ENCODE measurements at regions not wholly inside any gene's neighbourhood (a gene's known extent, or its start where the extent isn't known, plus 50 kb on each side); places are given as distances from the start of the nearest gene placed in this dataset.

DNA sequence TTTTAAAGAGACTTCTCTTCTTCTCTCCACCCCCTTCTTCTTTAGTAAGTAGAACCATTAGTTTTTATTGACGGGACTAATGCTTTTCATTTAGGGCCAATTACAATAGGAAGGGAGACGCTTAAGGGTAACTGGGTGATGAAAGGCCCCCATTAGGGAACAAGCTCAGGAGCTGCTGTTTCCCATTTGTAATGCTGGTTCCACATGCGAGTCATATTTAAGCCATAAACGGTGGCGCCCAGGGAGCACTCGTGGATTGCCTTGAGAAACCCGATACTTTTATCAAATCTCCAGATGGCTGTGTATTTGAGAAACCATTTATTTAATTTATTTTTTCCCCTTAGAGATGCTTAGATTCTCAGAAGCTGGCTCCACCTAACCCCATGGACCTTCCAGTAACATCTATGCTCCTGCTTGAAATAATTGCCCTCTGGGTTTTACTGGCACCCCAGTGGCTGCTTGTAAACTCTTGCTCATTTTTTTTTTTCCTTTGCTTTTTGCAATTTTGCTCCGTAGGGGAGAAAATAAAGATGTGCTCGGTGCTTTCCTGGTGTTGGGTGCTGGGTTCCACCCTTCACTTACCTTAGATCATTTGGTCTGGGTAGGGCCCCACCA is 124.2 kb upstream of the MSX1 start:
- DNase-seq, result no peak

DNA sequence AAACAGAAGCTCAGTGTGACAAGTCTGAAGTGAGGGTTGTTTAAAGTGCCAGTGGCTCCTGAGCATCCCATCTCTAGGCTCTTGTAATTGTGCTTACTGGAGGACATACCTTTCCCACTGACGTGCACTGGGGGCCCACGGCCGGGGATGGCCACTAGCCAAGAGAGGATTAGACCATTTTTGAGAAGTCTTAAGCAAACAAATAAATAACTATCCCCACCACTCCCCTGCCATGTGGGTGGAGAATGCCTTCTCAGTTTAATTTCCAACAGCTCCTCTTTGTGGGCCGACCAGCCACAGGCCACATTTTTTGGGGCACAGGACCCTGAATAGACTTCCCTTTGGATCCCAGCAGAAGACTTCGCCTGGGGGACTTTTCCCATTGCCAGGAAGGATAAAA is 125.0 kb upstream of the MSX1 start:
- DNase-seq, result no peak

DNA sequence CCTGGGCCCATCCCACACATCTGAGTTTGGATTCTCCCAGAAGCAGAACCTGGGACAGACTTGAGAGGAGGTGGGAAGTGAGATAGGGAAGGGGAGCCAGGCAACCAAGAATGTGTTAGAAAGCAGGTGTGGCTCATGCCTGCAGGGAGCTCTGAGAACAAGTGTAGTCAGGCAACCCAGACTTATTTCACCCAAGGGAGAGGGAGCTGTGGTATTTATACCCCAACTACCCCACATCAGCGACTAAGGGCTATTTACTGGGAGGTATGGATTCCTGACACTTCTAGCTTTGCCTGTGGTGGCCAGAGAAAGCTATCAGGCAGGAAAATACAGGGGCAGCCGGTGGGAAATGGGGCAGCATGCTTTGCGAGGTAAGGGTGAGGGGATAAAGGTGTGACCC is 125.8 kb upstream of the MSX1 start:
- no peak for DNase-seq

DNA sequence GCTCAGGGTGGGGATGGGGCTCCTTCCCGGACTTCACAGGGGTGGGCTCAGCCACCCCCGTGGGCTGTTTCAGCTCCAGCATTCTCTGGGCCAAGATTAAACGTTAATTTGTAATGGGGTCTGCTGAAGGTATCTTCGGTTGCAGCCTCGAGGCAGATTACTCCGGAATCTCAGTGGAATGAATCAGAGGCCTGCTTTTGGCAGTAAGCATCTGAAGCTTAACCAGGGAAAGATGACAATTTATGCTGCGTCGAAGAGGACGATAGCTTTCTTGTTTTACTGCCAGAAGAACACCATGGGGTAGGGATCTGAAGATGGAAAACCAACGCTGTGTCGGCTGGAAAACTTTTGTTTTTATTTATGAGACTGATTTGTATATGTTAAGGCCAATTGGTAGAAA is 129.2 kb upstream of the MSX1 start:
- DNase-seq, result no peak

DNA sequence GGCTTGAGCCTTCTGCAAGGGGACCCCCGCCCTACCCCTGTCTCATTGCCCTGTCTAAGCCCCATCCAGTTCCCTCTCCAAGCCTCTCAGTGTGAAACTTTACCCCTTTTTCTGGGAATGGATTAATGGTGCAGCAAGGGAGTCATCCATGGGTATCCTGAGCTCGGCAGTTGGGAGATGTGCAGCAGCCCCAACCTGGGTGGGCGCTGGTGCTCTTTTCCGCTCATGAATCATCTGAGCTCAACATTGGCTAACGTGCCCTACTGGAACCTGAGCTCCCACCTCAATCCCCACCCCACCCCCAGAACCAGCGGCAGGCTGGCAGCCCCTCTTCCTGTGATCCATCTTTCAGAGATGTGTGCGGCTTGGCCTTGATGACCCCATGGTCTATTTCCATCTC is 130.3 kb upstream of the MSX1 start:
- no peak for DNase-seq

DNA sequence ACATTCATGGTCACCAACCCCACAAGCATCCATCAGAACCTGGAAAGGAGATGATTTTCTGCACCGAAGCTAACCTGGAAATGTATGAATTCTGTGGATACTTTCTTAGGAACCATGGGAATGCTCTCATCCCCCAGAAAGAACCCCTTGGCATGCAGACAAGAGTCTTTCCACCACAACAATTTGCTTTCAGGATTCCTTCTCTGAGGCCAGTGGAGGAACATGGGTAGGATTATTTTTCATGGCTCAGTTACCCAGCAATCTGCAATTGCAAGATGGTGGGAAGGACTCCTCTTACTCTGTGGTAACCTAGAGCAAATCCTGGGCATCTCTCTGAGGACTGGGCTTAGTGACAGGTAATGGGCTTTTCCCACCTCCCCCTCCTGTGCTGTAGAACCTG is 131.9 kb upstream of the MSX1 start:
- DNase-seq, result no peak

DNA sequence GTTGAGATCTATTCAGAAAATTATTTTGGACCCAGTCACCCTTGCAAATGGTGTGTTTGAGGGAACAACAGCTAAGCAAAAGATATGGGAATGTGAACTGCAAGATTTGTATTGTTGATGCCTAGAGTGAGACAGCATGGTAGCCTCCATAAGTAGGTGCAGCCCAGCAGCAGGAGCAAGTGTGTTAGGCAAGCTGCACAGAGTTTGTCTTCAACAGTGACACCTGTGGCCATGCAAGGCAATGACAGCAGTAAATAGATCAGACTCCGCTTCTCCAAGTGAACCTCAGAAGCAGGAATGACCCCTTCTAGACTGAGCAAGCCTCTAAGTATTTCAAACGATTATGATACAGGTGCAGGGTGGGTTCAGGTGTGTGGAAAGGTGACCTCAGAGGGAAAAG is 133.4 kb upstream of the MSX1 start:
- no peak for DNase-seq

DNA sequence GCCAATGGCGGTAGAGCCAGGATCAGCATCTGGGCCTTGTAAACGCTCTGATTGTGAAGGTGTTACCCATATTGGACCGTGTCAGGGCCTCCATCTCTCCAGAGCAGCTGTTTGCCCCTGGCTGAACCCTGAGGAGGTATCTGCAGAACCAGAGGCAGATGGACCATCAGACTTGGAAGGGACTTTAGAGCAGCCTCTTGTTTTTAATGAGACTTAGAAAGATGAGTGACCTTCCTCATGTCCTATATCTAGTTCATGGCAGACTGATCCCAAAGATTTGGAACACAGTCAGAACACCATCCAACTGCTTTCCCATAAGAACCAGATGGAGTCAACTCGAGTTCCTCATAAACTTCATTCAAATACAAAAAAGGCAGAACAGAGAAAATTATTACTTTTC is 135.1 kb upstream of the MSX1 start:
- DNase-seq, result no peak

DNA sequence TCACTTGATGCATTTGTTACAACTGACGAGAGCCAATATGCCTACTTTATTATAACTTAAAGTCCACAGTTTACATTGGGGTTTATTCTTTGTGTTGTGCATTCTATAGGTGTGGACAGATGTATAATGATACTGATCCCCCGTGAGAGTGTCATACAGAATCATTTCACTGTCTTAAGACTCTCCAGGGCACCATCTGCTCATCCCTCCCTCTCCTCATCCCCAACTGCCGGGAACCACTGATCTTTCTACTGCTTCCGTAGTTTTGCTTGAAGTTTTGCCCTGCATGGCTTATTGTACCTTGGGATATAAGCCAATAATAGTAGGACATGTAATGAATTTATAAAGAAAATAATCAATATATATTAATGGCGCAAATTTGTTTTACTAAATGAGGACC is 137.8 kb upstream of the MSX1 start:
- no peak for DNase-seq

DNA sequence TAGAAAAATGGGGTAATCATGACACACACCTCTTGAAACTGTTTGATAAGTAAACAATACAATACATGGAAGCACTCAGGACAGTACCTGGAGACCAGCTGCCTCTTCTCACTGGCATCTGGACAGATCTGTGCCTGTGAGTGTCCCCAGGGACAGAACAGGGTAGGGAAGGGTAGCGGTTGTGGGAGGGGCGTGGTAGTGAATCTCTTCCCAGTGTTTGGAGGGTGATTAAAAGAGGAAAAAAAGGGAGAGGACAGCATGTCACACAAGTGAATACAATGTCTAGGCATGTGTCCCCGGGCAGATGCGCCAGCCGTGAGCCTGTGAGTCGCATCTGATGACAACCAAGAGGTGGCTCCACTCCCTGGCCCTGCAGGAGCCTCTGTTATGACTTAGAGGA is 138.8 kb upstream of the MSX1 start:
- DNase-seq, result no peak

DNA sequence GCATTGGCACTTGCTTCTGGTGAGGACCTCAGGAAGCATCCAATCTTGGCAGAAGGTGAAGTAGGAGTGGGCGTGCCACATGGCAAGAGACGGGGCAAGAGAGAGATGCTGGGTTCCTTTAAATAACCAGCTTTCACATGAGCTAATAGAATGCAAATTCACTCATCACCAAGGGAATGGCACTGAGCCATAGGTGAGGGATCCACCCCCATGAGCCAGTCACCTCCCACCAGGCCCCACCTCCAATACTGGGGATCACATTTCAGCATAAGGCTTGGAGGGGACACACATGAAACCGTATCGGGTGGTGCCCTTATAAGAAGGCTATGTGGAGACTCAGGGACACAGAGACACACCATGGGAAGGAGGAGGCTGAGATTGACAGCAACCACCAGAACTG is 140.0 kb upstream of the MSX1 start:
- DNase-seq, result no peak

DNA sequence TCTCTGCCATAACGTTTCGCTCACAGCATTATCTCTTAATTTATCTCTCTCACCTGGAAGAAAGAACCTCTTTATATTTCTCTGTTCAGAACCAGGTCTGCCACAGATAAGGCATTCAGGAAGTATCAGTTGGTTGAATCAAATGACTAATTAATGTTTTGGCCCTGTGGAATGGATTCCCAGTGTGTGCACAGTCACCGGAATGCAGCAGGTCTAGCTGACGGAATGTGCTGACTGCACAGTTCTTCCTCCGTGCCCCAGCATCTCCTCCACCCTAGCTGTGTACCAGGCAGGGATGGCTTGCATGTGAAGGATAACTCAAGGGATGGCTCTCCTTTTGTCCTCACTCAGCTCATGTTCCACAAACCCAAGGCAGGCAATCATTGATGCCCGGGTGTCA is 141.8 kb upstream of the MSX1 start:
- DNase-seq, result no peak

DNA sequence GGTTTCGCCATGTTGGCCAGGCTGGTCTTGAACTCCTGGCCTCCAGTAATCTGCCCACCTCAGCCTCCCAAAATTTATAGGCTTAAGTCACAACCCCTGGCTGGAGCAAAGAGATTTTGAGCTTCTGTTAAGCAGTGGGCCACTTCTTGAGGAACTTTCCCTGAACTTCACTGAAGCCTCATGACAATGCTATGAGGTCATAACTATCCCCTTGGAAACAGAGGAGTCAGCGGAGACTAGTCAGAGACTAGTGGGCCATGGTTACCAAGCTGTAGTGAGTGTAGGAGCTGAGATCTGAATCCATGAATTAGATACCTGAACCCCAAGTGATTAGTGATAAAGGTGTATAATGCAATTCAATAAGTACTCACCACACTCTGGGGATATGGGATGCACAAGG is 145.1 kb upstream of the MSX1 start:
- no peak for DNase-seq

DNA sequence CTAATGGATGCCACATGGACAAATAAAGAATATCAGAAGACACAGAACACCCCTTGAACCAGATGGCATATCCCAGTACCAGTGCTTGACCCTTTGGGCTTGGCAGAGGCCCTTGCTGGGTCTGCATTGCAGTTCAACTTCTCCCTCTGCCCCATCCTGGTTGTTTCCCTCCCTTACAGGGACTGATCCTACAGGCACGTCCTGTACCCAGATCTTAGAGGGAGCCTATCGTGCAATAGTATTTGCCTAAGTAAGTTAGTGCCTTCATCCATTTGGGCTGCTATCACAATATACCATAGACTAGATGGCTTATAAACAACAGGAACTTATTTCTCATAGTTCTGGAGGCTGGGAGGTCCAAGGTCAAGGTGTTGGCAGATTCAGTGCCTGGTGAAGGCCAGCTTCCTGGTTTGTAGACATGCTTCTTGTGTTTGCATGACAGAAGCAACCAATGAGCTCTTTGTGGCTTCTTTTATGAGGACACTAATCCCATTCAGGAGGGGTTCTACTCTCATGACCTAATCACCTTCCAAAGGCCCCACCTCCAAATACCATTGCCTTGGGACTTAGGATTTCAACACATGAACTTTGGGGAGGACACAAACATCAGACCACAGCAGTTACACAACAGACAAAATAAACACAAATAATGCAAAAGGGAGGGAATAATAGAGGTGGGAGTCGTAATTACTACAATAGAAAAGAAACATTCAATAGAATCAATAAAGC is 146.5 kb upstream of the MSX1 start:
- no peak for DNase-seq

DNA sequence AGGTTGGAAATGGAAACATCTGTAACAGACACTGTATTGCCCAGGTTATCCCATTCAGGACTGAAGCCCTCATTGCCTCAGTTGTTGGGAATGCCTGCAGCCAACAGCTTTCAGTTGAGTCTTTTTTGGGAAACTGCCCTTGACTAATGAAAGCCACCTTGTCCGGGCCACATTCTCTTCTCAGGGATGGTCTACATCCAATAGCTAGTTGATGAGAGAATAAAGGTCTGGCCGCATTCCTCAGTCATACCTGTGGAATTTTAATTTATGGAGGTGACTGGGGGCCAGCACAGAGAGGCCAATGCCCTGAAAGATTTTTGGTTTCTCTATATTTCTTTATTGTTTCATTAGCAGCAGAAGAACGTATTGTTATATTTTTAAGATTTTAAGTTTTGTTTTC is 147.6 kb upstream of the MSX1 start:
- no peak for DNase-seq

DNA sequence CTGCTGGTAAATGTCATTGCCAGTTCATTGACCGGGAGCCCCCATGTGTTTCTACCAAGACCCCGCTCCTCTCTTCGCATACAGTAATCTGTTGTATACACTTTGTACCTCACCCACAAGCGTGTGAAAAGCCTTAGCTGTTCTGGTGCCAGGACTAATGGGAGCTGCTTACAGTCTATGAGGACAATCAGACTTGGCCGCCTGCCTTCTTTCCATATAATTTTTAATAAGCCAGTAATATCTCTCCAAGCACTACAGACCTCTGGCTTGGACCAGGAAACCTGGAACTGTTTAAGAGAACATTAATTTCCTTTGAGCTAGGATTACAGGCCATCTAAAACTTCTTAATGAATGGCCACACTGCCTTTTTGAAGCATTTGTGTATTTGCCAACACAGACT is 149.7 kb upstream of the MSX1 start:
- no peak for DNase-seq

DNA sequence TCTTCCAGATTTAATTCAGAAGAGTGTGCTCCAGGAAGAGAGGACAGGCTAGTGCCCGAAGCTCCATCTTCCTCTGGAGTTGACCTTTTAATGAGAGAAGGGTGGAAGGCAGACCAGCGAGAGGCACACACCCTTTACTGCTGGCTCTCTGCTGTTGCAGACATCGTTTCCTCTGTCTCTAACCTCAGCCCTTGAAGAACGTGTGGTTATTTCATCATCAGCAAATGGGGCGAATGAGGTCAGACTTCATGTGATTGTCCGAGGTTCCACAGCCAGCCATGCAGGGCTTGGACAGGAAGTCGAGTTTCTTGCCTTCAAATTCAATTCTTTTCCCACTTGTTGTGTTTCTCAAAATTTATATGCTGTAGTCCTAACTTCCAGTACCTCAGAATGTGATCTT is 155.2 kb upstream of the MSX1 start:
- DNase-seq, result peak; percentile 73 to 77

DNA sequence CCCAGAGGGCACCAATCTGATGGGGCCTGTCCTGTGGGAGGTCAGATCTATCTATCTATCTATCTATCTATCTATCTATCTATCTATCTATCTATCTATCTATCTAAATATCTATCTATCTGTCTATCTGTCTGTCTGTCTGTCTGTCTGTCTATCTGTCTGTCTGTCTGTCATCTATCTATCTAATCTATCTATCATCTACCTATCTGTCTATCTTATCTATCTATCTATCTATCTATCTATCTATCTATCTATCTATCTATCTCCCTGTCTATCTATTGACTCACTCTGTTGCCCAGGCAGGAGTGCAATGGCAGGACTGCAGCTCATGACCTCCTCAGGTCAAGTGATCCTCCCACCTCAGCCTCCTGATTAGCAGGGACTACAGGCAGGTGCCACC is 155.7 kb upstream of the STX18 start:
- DNase-seq, result no peak

DNA sequence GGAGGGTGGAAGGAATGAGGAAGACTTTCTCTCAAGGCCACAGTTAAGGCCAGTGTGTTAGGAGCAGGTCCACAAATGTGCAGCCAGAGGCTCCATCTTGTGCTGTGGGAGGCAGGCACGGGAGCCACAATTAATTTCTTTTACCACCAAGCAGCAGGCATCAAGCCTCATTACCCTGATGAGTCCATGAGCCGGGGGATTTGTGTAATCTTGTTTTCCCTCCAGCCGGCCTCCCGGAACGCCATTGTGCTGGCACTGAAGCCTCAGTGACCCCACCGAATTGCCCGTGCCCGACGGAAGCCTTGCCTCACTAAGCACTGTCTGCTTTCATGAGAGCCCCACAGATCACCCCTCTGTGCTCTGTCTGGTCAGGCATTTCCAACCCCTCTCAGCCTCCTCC is 154.7 kb upstream of the STX18 start:
- DNase-seq, result no peak

DNA sequence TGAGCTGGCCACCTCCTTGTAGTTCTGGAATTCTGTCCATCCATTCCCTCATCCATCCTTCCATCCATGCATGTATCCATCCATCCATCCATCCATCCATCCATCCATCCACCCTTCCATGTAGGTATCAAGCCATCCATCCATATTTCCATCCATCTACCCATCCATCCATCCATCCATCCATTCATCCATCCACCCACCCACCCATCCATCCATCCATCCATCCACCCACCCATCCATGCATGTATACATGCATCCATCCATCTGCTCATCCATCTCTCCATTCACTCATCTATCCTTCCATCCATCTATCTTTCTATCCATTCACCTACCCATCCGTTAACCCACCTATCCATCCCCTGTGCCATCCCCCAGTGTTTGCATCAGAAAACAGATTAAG is 153.6 kb upstream of the STX18 start:
- no peak for DNase-seq

DNA sequence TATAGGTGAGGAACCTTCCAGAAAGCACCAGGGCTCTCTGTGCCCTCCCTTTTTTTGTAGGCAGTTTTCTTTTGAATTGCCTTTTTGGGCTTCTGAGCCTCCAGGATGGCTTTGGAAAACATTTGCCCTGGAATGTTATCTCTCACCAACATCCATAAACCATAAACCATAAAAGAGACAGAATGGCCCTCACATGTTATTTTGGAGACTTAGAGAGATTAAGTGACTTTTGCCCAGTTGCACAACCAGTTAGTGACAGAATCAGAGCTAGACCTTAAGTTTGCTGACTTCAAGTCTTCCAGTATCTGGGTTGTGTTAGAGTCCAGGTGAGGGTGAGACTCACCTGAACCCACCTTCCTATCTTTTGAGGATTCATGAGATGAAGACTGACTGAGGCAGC is 153.0 kb upstream of the STX18 start:
- no peak for DNase-seq

DNA sequence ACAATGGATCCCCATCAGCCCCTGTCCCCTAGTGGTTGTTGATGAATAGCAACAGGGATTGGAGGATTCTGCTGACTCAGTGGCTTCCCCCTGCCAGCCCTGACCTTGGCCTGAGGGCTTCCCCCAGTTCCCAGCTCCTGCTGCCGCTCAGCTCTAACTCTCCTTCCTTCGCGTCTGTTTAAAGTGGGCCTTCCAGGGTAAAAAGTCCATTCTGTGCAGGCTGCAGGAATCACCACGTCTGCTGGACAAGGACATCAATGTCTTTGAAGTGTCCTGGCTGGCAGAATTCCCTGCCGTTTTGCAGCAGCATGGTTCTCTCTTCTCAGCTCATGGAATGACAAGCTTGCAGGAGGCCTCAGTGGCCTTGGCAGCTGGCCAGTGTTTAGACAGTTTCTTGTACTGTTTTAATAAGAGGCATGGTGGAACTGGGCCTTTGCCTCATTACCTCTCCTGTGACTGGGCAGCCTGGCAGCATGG is 152.5 kb upstream of the STX18 start:
- DNase-seq, result no peak

DNA sequence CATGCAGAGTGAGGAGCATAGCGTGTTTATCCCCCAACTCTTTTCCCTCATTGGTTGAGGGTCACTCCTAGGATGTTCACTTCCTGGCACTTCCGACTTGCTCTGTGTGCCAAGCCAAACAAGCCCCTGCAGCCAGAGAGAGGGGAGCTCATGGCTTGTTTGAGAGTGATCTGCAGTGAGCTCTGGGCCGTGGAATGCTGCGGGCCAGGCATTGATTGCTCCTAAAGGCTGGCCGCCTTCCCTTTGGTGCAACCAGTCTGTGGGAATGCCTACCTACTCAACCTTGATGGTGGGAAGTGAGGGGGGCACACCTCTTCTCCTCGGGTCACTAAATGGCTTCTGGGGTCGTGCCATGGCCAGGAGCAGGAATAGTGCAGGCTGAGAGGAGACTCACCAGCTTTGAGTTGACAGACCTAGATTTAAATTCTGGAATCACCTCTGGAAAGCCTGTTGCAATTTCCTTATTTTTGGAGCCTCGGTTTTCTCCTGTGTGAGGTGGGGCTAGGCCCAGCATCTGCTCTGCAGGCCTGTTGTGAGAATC is 152.0 kb upstream of the STX18 start:
- DNase-seq, result no peak

DNA sequence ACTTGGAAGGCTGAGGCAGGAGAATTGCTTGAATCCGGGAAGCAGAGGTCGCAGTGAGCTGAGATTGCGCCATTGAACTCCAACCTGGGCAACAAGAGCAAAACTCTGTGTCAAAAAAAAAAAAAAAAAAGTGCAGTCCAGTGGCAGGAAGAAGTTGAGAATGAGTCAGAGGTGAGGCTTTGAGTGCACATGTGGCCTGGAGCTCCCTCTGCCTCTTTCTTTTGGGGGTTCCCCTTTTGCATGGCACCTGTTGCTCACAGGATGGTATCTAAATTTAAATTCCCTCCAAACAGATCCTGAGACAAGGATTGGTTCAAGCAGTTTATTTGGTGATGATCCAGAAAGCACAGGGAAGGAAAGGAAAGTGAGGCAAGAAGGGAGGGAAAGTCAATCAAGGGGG is 151.4 kb upstream of the STX18 start:
- no peak for DNase-seq

DNA sequence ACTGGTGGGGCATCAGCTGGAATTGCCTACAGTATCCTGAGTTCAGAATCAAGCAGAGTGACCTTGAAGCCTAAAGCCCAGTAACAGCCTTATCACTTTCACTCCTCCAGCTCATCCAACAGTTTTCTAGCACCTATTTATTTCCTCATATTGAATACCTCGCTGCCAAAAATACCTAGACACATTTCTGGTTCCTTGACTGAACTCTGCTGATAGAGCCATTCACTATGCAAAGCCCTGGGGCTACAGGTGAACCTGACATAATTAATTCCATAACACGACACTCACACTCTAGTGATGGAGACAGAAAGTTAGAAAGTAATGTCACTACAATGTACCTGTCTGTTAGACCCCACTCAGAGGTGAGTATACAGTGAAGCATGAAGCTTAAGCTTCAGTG is 149.0 kb upstream of the STX18 start:
- DNase-seq, result no peak
